ENCODE measurements at regions not wholly inside any gene's neighbourhood (a gene's known extent, or its start where the extent isn't known, plus 50 kb on each side); places are given as distances from the start of the nearest gene placed in this dataset.

DNA sequence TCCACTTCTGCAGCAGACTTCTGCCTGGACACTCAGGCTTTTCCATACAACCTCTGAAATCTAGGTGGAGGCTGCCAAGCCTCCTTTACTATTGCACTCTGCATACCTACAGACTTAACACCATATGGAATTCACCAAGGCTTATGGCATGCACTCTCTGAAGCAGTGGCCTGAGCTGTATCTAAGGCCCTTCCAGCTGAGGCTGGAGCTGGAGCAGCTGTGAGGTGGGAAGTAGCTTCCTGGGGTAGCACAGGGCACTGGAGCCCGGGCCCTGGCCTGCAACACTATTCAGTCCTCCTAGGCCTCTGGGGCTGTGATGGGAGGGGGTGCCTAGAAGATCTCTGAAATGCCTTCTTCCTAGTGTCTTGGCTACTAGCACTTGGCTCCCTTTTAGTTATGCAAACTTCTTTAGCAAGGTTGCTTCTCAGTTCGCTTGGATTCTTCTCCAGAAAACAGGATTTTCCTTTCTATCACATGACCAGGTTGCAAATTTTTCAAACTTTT lies 186.6 kb upstream of the RORA start:
- DNase-seq (ENCODE audit: low read depth): no peak
- no peak overlapping the region for H3K4me3 ChIP-seq (ENCODE audit: low read depth, low read length)
- POLR2A ChIA-PET: no interaction called here
- no peaks in the 10 kb centered on the region for H3K27me3 ChIP-seq (ENCODE audit: control insufficient read depth, insufficient read depth, low read length)
- TF ChIP-seq, protein P1, sequence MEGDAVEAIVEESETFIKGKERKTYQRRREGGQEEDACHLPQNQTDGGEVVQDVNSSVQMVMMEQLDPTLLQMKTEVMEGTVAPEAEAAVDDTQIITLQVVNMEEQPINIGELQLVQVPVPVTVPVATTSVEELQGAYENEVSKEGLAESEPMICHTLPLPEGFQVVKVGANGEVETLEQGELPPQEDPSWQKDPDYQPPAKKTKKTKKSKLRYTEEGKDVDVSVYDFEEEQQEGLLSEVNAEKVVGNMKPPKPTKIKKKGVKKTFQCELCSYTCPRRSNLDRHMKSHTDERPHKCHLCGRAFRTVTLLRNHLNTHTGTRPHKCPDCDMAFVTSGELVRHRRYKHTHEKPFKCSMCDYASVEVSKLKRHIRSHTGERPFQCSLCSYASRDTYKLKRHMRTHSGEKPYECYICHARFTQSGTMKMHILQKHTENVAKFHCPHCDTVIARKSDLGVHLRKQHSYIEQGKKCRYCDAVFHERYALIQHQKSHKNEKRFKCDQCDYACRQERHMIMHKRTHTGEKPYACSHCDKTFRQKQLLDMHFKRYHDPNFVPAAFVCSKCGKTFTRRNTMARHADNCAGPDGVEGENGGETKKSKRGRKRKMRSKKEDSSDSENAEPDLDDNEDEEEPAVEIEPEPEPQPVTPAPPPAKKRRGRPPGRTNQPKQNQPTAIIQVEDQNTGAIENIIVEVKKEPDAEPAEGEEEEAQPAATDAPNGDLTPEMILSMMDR (IDR thresholded peaks at IDR 0.05; ENCODE audit: insufficient read depth, low read depth, low read length): no peak
- CTCF ChIA-PET: no interaction called here
- H3K36me3 ChIP-seq (ENCODE audit: control insufficient read depth, insufficient read depth, low read length): no peaks in the 10 kb centered on the region

DNA sequence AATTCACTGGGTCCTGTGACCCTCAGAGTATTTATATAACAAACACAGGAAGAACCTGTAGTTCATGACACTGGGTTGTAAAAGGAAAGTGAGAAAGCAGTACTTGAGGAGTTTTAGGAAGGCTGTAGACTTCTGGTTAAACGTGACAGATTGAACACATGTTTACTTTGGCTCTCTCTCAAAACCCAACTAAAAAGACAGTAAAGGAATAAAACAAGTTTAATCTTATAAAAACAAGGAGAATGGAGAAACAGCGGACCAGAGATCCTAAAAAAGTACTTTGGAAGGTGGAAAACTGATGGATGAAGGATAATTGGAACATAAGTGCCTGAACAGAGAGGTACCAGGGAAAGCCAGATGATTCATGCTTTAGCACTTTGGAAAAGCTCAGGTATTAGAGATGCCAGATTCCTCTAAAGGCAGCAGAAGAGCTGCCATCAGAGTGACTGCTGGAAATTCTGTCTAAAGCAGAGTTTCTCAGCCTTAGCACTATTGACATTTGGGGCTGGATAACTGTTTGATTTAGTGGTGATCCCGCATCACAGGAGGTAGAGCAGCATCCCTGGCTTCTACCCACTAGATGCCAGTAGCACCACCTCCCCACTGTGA lies 182.9 kb upstream of the RORA start:
- H3K36me3 ChIP-seq (ENCODE audit: control insufficient read depth, insufficient read depth, low read length): no peaks in the 10 kb centered on the region
- CTCF ChIA-PET: no interaction called here
- H3K27me3 ChIP-seq (ENCODE audit: control insufficient read depth, insufficient read depth, low read length): no peaks in the 10 kb centered on the region
- TF ChIP-seq, protein P1 (IDR thresholded peaks at IDR 0.05; ENCODE audit: insufficient read depth, low read depth, low read length): no peak
- no peak overlapping the region for H3K4me3 ChIP-seq (ENCODE audit: low read depth, low read length)
- POLR2A ChIA-PET: no interaction called here
- no peak for DNase-seq (ENCODE audit: low read depth)

DNA sequence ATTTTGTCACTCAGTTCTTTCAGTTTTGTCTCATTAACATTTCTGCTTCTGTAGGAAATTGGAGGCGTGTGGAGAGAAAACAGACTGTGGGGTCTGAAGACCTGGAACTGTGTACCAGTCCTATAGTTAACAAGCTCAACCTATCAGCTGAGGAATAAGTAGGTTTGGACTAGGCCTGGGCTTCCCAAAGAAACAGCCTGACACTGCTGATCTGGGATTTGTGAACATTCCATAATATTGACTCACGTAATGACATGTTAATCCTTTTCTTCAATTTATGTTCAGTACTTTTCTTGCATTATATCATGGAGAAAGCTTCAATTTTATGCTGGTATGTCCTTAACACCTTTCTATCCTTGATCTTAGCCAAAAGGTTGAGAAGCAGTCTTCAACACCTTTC lies 181.6 kb upstream of the RORA start:
- TF ChIP-seq, protein P1 (IDR thresholded peaks at IDR 0.05; ENCODE audit: insufficient read depth, low read depth, low read length): no peak
- no peak overlapping the region for H3K4me3 ChIP-seq (ENCODE audit: low read depth, low read length)
- H3K27me3 ChIP-seq (ENCODE audit: control insufficient read depth, insufficient read depth, low read length): no peaks in the 10 kb centered on the region
- ChIA-PET POLR2A (no interaction called here), CTCF (no interaction called here)
- H3K36me3 ChIP-seq (ENCODE audit: control insufficient read depth, insufficient read depth, low read length): no peaks in the 10 kb centered on the region
- DNase-seq (ENCODE audit: low read depth): no peak

DNA sequence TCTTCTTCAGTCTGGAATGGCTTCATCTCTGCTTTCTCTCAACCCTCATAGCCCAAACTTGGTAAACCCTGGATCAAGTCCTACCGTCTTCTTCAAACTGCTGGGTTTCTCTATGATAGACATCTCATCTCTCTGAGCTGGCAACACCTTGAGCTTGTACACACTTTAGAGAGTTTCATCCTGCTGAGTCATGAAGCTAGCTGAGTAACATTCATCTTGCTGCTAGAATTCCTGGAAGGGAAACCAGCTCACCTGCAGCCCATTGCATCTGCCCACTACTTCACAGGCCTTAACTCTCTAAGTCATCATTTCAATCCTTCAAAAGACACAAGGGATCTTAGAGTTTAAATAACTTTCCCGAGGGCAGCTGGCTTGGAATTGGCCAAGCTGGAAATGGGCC lies 175.5 kb upstream of the RORA start:
- CTCF ChIA-PET: no interaction called here
- TF ChIP-seq, protein P1 (IDR thresholded peaks at IDR 0.05; ENCODE audit: insufficient read depth, low read depth, low read length): no peak

DNA sequence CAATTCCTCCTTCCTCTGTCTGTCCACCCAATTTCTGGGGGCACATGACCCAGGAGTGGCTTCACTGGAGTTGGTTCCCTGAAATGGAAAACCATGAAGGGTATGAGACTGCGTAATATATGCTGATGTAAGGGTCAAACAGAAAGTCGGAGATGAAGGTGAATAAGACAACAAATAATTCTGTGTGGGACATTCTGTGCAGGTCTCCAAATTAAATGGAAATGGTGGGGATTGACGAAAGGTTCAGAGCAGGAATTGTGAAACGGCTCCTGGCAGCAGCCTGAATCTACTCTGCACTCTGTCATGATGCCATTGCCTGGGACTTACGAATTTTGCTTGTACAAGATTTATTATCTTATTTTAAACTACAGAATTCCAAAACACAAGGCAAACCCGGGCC lies 174.8 kb upstream of the RORA start:
- DNase-seq (ENCODE audit: low read depth): no peak
- ChIA-PET POLR2A (no interaction called here), CTCF (no interaction called here)
- Histone ChIP-seq H3K27me3 (ENCODE audit: control insufficient read depth, insufficient read depth, low read length) (no peaks in the 10 kb centered on the region), H3K36me3 (ENCODE audit: control insufficient read depth, insufficient read depth, low read length) (no peaks in the 10 kb centered on the region), H3K4me3 (ENCODE audit: low read depth, low read length) (no peak overlapping the region)
- TF ChIP-seq, protein P1 (IDR thresholded peaks at IDR 0.05; ENCODE audit: insufficient read depth, low read depth, low read length): no peak

More for the DNA sequence above, 175.5 kb upstream of the RORA start:
- no peak for DNase-seq (ENCODE audit: low read depth)
- POLR2A ChIA-PET: no interaction called here
- H3K27me3 ChIP-seq (ENCODE audit: control insufficient read depth, insufficient read depth, low read length): no peaks in the 10 kb centered on the region
- H3K4me3 ChIP-seq (ENCODE audit: low read depth, low read length): no peak overlapping the region
- no peaks in the 10 kb centered on the region for H3K36me3 ChIP-seq (ENCODE audit: control insufficient read depth, insufficient read depth, low read length)

Measured in BJ (cell line).